ENCODE measurements at regions not wholly inside any gene's neighbourhood (a gene's known extent, or its start where the extent isn't known, plus 50 kb on each side); places are given as distances from the start of the nearest gene placed in this dataset.

DNA sequence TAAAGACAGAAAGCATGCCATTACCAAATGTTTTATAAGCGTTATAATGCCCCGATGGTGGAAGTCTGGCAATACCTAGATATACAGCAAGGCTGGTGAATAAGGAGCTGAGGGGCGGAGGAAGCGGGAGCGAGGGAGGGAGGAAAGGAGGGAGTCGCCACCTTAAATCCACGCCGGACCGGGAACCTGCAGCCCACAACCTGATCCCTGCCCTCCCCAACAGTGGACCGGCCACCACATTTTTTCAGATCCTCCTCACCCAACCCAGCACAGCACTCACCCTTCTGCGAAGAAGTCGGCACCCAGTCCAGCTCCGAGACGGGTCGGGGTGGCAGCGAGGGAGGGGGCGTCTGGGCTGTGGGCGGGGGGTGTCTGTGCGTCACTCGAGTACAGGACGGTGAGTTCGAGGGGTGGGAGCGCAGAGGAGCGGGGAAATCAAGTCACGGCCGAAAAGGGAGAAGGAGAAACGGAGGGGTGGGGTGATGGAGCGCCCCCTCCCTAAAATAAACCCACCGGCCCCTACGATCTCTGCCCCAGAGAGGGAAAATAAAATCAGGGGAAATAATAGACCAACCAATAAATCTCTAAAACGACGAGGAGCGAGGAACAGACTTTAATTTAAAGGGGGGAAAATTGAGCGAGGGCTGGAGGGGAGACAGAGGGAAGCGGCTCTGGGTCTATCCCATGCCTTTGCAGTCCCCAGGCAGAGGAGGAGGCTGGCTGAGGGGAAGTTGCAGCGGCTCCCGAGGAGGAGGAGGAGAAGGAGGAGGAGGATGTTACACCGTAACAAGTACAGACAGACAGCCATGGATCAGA lies 96.5 kb upstream of the SERTAD2 start:
- no peak overlapping the region for H3K4ac ChIP-seq (ENCODE audit: low read depth, low read length)
- no peak overlapping the region for H4K91ac ChIP-seq (ENCODE audit: insufficient read length, low read depth, low read length)
- peaks cover 13% of the 10 kb centered on the region in 2 experiments for H3K4me1 Mint-ChIP-seq
- H3K18ac ChIP-seq (ENCODE audit: insufficient read length, low read depth, low read length): peak overlapping the region; percentile 16
- DNase-seq: peak; percentile 41
- no peaks in the 10 kb centered on the region for H3K9me3 ChIP-seq (ENCODE audit: control insufficient read depth, low read depth, low read length)
- H3K79me1 ChIP-seq (ENCODE audit: insufficient read depth, low read depth, low read length, poor library complexity, severe bottlenecking): no peaks in the 10 kb centered on the region
- H3K36me3 Mint-ChIP-seq (ENCODE audit: insufficient read depth in 1 of 3, low read depth in 3 of 3): no peaks in the 10 kb centered on the region
- no peak overlapping the region for H3K23ac ChIP-seq (ENCODE audit: insufficient read length, low read depth, low read length)
- peak overlapping the region; percentile 82 to 98 (median 96); a peak in 6 of 7 replicates for H3K27ac Mint-ChIP-seq
- H3K56ac ChIP-seq (ENCODE audit: insufficient read length, low read depth, low read length): no peak overlapping the region
- no peak overlapping the region for H2BK20ac ChIP-seq (ENCODE audit: low read depth, low read length, poor library complexity, severe bottlenecking)
- peaks cover 2% of the 10 kb centered on the region; the same call in 1 of the 2 replicates for H3K27me3 ChIP-seq (ENCODE audit: insufficient read depth, low read length)
- H2AFZ ChIP-seq (ENCODE audit: low read length): no peak overlapping the region
- no peak overlapping the region for H4K8ac ChIP-seq (replicated peaks; ENCODE audit: insufficient read length, low read depth, low read length)
- peak overlapping the region; percentile 48 for H3K9ac ChIP-seq (ENCODE audit: extremely low read depth, insufficient read length, low read length)
- no peak overlapping the region for H2AK5ac ChIP-seq (ENCODE audit: insufficient read length, low read length)
- peaks cover 0 to 2% of the 10 kb centered on the region in 2 experiments; a peak in 1 of 5 replicates for H3K9me3 Mint-ChIP-seq
- no peaks in the 10 kb centered on the region for H3K79me2 ChIP-seq (ENCODE audit: insufficient read depth, low read length)
- peaks cover 24% of the 10 kb centered on the region for H3K27me3 Mint-ChIP-seq (ENCODE audit: low read depth)
- no peak overlapping the region for H2BK120ac ChIP-seq (ENCODE audit: low read depth, low read length, poor library complexity, severe bottlenecking)
- no peak overlapping the region for H2BK12ac ChIP-seq (ENCODE audit: insufficient read length, low read depth, low read length)
- H3K23me2 ChIP-seq (ENCODE audit: insufficient read length, low read depth, low read length, poor library complexity, severe bottlenecking): peaks cover 6% of the 10 kb centered on the region
- no peak overlapping the region for H3K27ac ChIP-seq (ENCODE audit: insufficient read length, low read depth, low read length)
- 0 out of 2 replicates have a peak overlapping the region, but pooled peaks have one; percentile 77 for H3K14ac ChIP-seq (ENCODE audit: insufficient read depth, low read length)
- peak; percentile 24; the same call in 1 of the 3 replicates for TF ChIP-seq CTCF (conservative IDR thresholded peaks at IDR 0.05)
- peak overlapping the region; percentile 48 for H3K4me2 ChIP-seq (ENCODE audit: insufficient read depth, insufficient read length, low read length)
- H3K4me1 ChIP-seq (ENCODE audit: insufficient read depth, low read length): no peaks in the 10 kb centered on the region
- WGBS (ENCODE audit: extremely low coverage, insufficient read length, low lambda C conversion rate): no CpG with 5 or more reads among the region's 38 CpGs
- H3K4me3 Mint-ChIP-seq: peak overlapping the region; percentile 88 to 99
- no peak overlapping the region for H3T11ph ChIP-seq (ENCODE audit: low read length)
- H4K20me1 ChIP-seq (ENCODE audit: control insufficient read depth, insufficient read depth, insufficient read length): no peaks in the 10 kb centered on the region
- H2BK5ac ChIP-seq (ENCODE audit: insufficient read length, low read length): no peak overlapping the region
- no peak overlapping the region for H2BK15ac ChIP-seq (ENCODE audit: low read depth, low read length)
- no peak overlapping the region for H4K5ac ChIP-seq (ENCODE audit: insufficient read length, low read depth, low read length)

Measured in H9 (cell line).